ENCODE measurements at regions not wholly inside any gene's neighbourhood (a gene's known extent, or its start where the extent isn't known, plus 50 kb on each side); places are given as distances from the start of the nearest gene placed in this dataset.

GRCh38 chr1:103917795-103918194 lies 168.1 kb downstream of the AMY1C start:
- no peak overlapping the region for H3K4me3 ChIP-seq (ENCODE audit: low read depth, low read length)
- DNase-seq (ENCODE audit: low read depth): no peak
- TF ChIP-seq, protein P1, sequence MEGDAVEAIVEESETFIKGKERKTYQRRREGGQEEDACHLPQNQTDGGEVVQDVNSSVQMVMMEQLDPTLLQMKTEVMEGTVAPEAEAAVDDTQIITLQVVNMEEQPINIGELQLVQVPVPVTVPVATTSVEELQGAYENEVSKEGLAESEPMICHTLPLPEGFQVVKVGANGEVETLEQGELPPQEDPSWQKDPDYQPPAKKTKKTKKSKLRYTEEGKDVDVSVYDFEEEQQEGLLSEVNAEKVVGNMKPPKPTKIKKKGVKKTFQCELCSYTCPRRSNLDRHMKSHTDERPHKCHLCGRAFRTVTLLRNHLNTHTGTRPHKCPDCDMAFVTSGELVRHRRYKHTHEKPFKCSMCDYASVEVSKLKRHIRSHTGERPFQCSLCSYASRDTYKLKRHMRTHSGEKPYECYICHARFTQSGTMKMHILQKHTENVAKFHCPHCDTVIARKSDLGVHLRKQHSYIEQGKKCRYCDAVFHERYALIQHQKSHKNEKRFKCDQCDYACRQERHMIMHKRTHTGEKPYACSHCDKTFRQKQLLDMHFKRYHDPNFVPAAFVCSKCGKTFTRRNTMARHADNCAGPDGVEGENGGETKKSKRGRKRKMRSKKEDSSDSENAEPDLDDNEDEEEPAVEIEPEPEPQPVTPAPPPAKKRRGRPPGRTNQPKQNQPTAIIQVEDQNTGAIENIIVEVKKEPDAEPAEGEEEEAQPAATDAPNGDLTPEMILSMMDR (conservative IDR thresholded peaks at IDR 0.05; ENCODE audit: low read depth, low read length): no peak

DNA sequence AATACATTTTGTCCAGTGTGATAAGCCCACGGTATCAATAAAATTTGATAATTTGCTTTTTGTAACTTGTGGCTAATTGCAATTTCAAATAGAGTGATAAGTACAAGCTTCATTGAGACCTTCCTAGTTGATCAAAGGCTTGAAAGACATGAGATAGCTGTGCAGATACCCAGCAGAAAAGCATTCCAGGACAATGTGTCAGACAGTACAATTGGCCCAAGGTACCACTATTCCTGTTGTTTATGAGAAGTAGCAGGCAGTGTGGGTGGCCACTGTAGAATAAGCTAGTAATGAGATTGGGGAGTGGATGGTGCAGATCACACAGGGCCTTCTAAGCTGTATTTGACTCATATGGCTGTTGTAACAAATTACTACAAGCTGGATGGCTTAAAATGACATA lies 182.2 kb downstream of the AMY1C start:
- no peak for DNase-seq (ENCODE audit: low read depth)
- TF ChIP-seq, protein P1 (conservative IDR thresholded peaks at IDR 0.05; ENCODE audit: low read depth, low read length): no peak

DNA sequence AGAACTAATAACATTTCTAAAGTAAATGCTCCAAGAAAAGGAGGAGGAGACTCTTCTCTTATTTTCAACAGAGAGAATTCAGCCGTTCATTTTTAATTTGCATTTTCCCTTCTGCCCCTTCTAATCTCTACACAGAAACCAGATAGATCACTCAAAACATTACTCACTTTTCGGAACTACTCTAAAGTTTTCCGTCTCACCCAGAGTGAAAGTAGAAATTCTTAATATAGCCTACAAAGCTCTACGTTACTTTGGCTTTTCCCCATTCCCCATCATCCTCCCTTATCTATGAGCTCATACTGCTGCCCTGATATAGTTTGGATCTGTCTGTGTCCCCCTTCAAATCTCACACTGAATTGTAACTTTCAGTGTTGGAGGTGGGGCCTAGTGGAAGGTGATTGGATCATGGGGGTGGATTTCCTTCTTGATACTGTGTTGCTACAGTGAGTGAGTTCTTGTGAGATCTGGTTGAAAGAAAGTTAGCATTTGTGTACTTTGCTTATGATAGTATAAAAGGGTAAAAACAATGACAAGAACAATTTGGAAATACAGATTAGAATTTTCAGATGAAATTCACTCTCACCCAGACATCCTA lies 188.2 kb downstream of the AMY1C start:
- TF ChIP-seq, protein P1 (conservative IDR thresholded peaks at IDR 0.05; ENCODE audit: low read depth, low read length): no peak
- no peak for DNase-seq (ENCODE audit: low read depth)

More for the DNA sequence above, 182.2 kb downstream of the AMY1C start:
- H3K4me3 ChIP-seq (ENCODE audit: low read depth, low read length): no peak overlapping the region

GRCh38 chr1:103941086-103941485 lies 191.4 kb downstream of the AMY1C start:
- TF ChIP-seq, protein P1 (conservative IDR thresholded peaks at IDR 0.05; ENCODE audit: low read depth, low read length): no peak
- no peak overlapping the region for H3K4me3 ChIP-seq (ENCODE audit: low read depth, low read length)
- no peak for DNase-seq (ENCODE audit: low read depth)

More for the DNA sequence above, 188.2 kb downstream of the AMY1C start:
- H3K4me3 ChIP-seq (ENCODE audit: low read depth, low read length): no peak overlapping the region

DNA sequence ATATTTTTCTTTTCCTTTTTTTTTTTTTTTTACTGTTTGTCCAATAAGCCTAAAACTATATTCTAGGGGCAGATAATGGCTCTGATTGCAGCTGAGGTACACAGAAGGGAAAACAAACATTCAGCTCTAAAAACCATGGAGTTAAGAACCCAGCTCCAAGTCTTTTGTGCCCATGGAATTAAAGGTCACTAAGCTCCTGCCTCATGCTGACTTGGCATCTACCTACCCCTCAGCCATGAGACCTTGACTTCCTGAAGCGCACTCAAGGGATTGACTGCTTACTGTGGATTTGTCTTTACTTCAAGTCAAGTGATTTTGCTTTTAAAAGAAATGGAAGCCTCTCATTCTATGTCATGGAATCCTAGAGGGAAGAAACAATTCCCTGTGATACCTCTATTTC lies 192.3 kb downstream of the AMY1C start:
- no peak for DNase-seq (ENCODE audit: low read depth)
- H3K4me3 ChIP-seq (ENCODE audit: low read depth, low read length): no peak overlapping the region
- TF ChIP-seq, protein P1 (conservative IDR thresholded peaks at IDR 0.05; ENCODE audit: low read depth, low read length): no peak

DNA sequence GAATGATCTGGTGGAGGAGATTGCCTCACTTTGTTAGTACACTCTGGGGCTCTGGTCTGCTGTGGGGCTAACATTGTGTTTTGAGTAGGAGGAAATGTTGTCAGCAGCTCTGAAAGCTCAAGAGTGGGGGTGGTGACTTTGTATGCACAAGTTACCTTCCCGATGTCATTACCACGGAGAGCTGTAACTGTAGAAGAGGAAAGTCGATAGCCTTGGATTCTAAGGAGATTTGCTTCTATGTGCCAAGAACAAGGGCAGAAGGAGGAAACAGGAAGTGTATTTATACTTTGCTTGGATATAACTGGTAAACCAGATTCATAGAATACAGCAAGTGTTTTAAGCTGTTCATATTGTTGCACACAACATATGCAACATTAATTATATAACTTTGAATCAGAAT lies 196.1 kb downstream of the AMY1C start:
- DNase-seq (ENCODE audit: low read depth): no peak
- TF ChIP-seq, protein P1 (conservative IDR thresholded peaks at IDR 0.05; ENCODE audit: low read depth, low read length): no peak

DNA sequence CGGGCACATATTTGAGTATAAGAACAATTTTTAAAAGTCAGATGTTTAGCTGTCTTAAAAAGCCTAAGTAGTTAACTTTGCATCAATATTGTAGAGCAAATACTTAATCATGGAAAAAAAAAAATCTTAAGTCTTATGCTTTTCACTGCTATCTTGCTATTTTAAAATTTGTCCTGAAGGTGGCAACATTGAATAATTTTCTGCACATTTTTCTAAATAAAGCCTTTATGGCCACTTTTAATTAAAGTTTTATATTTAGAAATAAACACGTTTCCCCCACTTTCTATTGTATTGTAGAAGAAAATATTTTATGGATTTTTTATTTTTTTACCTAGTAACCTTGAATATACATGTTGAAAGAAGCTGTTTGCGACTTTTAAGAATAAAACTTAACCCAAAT lies 198.8 kb downstream of the AMY1C start:
- DNase-seq (ENCODE audit: low read depth): no peak
- TF ChIP-seq, protein P1 (conservative IDR thresholded peaks at IDR 0.05; ENCODE audit: low read depth, low read length): no peak
- H3K4me3 ChIP-seq (ENCODE audit: low read depth, low read length): no peak overlapping the region

More for the DNA sequence above, 196.1 kb downstream of the AMY1C start:
- no peak overlapping the region for H3K4me3 ChIP-seq (ENCODE audit: low read depth, low read length)
